Fibroblast of mammary gland (primary cell): ENCODE measurements at regions not wholly inside any gene's neighbourhood (a gene's known extent, or its start where the extent isn't known, plus 50 kb on each side); places are given as distances from the start of the nearest gene placed in this dataset.
A peak's percentile ranks its signal among the peaks of the same experiment; 100 is the strongest.

Experiments used
- DNase-seq: peaks from one replicate; pipeline ENCODE4 v3.0.0-alpha.2; 2010; ENCODE audit warnings: low read depth
- H3K4me3 ChIP-seq: 2 replicates; pipeline ENCODE4 v1.5.1; 2011; ENCODE audit warnings: low read depth, mild to moderate bottlenecking, low read length, moderate library complexity; ENCODE audit not compliant: control insufficient read depth
- TF ChIP-seq, protein P1 (sequence below): conservative IDR thresholded peaks from 2 replicates; pipeline ENCODE4 v1.5.1; 2011; ENCODE audit warnings: low read depth, low read length, inconsistent platforms; ENCODE audit not compliant: control insufficient read depth, insufficient read depth

DNA sequence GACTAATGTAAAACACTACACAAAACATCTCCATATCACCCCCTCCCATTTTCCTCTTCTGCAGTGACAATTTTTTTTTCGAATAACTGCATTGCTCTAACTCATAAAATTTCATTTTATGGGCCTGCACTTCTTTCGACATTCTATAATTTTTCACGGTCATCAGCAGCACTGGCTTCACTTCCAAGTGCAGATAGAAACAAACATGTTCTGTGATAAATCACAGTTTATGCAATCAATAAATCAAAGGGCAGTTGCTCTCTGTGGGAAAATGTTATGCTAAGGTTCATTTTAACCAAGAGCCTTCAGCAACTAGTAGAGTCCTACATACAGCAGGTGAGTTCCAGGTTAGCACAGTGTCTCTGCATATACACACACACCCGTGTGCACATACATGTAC lies 100.1 kb downstream of the GPAM start:
- no peak overlapping the region for H3K4me3 ChIP-seq
- TF ChIP-seq, protein P1, sequence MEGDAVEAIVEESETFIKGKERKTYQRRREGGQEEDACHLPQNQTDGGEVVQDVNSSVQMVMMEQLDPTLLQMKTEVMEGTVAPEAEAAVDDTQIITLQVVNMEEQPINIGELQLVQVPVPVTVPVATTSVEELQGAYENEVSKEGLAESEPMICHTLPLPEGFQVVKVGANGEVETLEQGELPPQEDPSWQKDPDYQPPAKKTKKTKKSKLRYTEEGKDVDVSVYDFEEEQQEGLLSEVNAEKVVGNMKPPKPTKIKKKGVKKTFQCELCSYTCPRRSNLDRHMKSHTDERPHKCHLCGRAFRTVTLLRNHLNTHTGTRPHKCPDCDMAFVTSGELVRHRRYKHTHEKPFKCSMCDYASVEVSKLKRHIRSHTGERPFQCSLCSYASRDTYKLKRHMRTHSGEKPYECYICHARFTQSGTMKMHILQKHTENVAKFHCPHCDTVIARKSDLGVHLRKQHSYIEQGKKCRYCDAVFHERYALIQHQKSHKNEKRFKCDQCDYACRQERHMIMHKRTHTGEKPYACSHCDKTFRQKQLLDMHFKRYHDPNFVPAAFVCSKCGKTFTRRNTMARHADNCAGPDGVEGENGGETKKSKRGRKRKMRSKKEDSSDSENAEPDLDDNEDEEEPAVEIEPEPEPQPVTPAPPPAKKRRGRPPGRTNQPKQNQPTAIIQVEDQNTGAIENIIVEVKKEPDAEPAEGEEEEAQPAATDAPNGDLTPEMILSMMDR: no peak
- DNase-seq: no peak

DNA sequence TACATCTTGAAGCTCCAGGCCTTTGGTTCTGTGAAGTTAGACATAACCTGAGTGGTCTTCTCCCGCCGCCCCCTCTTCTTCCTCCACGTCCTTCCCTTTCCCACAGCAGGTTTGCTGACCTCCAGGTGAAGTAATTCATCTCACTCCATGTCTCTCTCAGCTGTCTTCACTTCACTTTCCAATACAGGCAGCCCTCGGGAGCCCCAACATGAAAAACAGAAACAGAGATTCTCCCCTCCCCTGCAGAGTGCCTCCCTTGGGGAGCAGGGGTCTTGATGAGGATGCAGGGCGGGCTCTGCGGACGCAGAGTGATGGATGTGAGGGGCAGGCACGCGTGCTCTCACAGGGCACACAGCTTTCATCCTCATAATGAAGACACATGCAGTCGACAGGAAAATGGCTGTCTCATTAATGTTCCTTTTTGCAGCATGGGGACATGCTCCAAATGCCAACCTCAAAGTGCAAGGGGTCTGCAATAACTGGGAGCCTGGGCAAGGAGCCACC lies 95.6 kb downstream of the GPAM start:
- no peak for DNase-seq
- no peak overlapping the region for H3K4me3 ChIP-seq
- TF ChIP-seq, protein P1: no peak

DNA sequence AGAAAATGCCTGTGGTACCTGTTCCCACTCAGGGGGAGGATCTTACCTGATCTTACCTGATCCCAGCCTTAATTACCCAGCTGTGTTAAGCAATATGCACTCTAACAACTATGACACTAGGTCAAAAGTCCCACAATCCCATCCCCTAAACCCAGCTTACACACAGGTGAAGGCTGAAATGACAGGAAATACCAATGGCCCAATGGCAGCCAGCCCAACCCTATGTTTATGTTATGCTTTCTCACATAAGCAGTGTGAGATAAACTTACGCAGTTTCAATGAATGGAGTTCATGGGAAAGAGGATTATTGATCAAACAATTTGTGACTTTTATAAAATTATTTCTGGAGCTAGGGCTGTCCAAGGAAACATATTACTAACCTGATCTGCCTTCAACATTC lies 91.9 kb downstream of the GPAM start:
- TF ChIP-seq, protein P1: no peak
- no peak overlapping the region for H3K4me3 ChIP-seq
- DNase-seq: no peak

DNA sequence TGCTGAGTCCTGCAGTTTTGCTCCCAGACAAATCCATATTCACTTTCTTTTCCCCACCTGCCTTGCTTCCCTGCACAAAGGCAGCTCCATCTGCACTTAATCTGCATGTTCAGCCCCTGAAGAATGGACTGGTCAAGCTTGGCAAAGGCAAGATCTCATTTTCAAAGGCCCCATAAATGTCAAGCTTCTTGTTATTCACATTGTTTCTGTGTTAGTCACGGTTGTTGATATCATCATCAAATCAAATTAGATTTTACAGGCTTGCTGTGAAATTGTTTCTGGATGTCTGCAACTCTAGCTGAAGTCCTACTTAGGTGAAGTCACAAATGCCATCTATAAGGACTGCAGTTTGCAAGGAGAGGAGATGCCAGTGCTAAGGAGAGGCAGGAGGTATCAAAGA lies 91.0 kb downstream of the GPAM start:
- no peak overlapping the region for H3K4me3 ChIP-seq
- TF ChIP-seq, protein P1: no peak
- DNase-seq: peak; percentile 2

DNA sequence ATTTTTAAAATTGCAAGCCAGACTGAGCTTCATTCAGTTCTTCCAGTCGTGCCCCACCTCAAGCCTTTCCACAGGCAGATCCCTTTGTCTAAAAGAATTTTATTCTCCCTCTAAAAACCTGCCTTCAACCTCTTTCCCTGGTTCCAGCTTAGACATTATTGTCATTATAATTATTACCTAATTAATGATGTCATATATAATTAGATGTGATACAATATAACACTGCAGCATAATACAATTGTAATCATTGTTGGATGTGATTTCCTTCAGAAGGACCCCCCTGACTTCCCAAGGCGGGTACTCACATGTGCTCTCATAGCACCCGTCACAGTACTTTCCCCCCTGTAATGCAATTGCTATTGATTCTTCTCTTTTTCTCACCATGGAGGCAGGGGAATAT lies 88.6 kb downstream of the GPAM start:
- no peak overlapping the region for H3K4me3 ChIP-seq
- TF ChIP-seq, protein P1: no peak

DNA sequence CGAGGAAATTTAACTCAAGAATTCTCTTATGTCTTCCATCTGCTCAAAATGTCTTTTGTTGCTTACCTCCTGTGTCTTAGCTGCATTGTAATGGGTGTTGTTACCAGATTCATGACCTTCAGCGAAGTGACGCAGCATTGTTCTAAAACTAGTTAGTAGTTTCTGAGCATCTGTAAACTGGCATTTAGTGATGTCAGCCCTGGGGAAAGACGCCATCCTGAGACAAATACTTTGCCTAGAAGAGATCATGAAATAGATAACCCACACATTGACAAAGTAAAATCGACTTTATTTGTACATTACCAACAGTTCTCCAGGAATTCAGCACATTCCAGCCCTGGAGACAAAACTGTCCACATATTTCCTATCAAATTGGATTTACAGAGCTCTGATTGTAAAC lies 87.8 kb downstream of the GPAM start:
- DNase-seq: no peak
- TF ChIP-seq, protein P1: no peak
- H3K4me3 ChIP-seq: no peak overlapping the region

More for the DNA sequence above, 88.6 kb downstream of the GPAM start:
- DNase-seq: no peak

DNA sequence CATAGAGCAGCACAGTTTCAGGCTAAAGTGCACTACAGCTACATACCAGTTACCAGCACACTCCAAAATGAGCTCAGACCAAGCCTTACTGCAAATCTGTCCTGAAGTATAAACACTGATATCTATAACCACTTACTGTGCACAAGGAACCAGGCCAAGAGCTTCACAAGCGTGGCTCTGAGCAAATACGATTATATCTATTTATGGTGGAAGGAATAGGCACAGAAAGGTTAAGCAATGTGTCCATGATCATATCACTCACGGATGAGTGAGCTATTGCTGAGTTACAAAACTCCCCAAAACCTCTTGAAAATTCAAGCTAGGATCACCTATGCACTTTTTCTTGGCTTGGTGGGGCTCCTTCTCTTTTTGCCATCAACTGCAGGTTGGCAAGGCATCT lies 84.9 kb downstream of the GPAM start:
- H3K4me3 ChIP-seq: no peak overlapping the region
- TF ChIP-seq, protein P1: no peak
- no peak for DNase-seq
